SK-N-SH treated with all-trans-retinoic acid at 6 μM for 48 hours (cell line): ENCODE measurements at regions not wholly inside any gene's neighbourhood (a gene's known extent, or its start where the extent isn't known, plus 50 kb on each side); places are given as distances from the start of the nearest gene placed in this dataset.

Experiments used
- ATAC-seq: fragments of 200-7000 bp; cut with Tn5 transposase; 3 replicates; pipeline ENCODE4 v1.9.1; 2020; ENCODE audit warnings: mild to moderate bottlenecking, moderate library complexity
- ARNTL ChIP-seq: fragments of 450-650 bp; formaldehyde crosslinking; IDR thresholded peaks from 2 replicates; pipeline ENCODE4 v1.5.0; 2020; ENCODE audit warnings: low read depth, mild to moderate bottlenecking, moderate library complexity, borderline replicate concordance
- BACH2 ChIP-seq: fragments of 250-450 bp; sonication (Bioruptor Pico); IDR thresholded peaks from 2 replicates; pipeline ENCODE4 v1.9.0; 2021; ENCODE audit warnings: mild to moderate bottlenecking, borderline replicate concordance
- CSRNP3 ChIP-seq: fragments of 250-450 bp; sonication (Bioruptor Pico); IDR thresholded peaks from 2 replicates; pipeline ENCODE4 v1.5.1; 2021; ENCODE audit warnings: mild to moderate bottlenecking, moderate library complexity
- POU6F1 ChIP-seq: fragments of 250-450 bp; sonication (Bioruptor Pico); IDR thresholded peaks from 2 replicates; pipeline ENCODE4 v1.8.0; 2021; ENCODE audit warnings: low read depth, mild to moderate bottlenecking, moderate library complexity, borderline replicate concordance
- TCF4 ChIP-seq: fragments of 250-450 bp; sonication (Bioruptor Pico); IDR thresholded peaks from 2 replicates; pipeline ENCODE4 v1.8.0; 2021; ENCODE audit warnings: mild to moderate bottlenecking, moderate library complexity, borderline replicate concordance
- ZFP30 ChIP-seq: fragments of 450-650 bp; formaldehyde crosslinking; IDR thresholded peaks from 2 replicates; pipeline ENCODE4 v1.5.0; 2022; ENCODE audit warnings: mild to moderate bottlenecking, moderate library complexity

GRCh38 chr20:22985239-22985778 lies 49.8 kb upstream of the SSTR4 start:
- no peak for TF ChIP-seq ZFP30 (CRISPR knock-in tag)
- TF ChIP-seq CSRNP3 (CRISPR knock-in tag): no peak
- no peak for TF ChIP-seq POU6F1 (CRISPR knock-in tag)
- no peak for TF ChIP-seq BACH2
- no peak for TF ChIP-seq TCF4
- no peak for TF ChIP-seq ARNTL (CRISPR knock-in tag)
- no peak for ATAC-seq
